ENCODE measurements at regions not wholly inside any gene's neighbourhood (a gene's known extent, or its start where the extent isn't known, plus 50 kb on each side); places are given as distances from the start of the nearest gene placed in this dataset.

DNA sequence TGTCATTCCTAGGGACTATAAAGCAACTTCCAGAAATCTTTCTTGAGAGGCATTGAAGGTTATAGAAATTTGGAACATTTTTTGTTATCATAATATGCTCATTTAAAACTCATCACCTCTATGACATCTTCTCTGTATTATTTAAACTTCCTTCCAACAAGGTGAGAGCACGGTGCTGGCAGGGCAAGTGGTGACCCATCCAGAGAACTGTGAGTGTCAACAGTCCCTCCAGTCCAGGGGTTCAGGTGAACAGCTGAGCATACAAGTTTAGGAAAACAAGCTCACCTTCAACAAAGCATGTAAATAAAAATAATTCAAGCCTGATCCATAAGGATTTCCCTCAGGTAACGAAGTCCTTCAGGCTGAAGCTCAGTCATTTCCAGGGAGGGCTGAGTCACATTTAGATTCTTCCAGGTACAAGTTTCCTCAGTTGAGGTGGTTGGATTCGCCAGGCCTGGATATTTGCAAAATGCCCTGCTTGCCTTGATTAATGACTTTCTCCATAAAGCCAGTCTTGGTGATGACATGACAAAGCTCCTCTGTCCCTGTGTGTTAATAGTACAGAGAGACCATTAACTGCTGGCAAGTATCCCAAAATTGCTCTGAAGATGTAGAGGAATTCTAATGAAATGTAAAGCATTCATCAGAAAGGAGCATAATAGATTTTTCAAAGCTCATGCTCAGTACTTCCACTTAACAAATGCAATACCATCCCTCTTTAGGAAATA, 263.6 kb upstream of the GADL1 start:
- WGBS (ENCODE audit: insufficient coverage): 80% methylated on average over 1 of the region's 3 CpGs
- H3K4me1 ChIP-seq (ENCODE audit: control insufficient read depth, insufficient read depth, low read length): no peaks in the 10 kb centered on the region

DNA sequence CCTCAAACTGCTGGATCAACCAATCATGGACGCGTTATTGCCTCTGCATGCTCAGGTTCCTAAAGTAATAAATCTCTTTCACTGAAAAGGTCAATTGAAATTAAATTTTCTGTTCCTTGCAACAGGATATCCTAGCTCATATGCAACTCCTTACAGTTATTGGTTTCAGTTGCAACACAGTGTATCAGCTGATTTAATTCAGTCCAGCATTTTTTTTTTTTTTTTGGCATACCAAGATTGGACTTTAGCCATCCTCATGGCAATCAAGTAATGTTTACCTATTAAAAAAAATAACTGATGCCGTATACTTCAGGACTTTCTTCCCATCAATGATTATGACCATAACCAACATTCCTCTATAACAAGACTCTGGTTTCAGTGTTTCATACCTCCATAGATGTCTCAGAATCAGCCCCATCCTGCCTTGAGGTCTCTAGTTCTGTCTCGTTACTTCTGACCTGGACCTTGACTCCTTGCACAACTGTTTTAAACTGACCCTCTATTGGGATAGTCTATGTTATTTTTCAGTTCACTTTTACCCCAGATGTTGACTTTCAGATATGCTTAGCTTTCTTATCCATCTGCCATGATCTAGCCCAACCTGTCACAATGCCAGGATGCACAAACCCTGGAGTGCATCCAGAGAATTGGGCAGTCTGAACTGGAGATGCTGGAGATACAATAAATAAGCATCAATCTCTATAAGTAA, 265.0 kb upstream of the GADL1 start:
- no peaks in the 10 kb centered on the region for H3K27me3 ChIP-seq (ENCODE audit: control insufficient read depth, insufficient read depth, low read length)
- H3K4me1 ChIP-seq (ENCODE audit: control insufficient read depth, insufficient read depth, low read length): no peaks in the 10 kb centered on the region
- H3K9me3 ChIP-seq (replicated peaks; ENCODE audit: control insufficient read depth, low read depth, low read length): no peaks in the 10 kb centered on the region
- no peak overlapping the region for H3K4me3 ChIP-seq (ENCODE audit: low read length)
- no peak overlapping the region for H3K27ac ChIP-seq (ENCODE audit: low read length)
- no peaks in the 10 kb centered on the region for H3K36me3 ChIP-seq (ENCODE audit: control insufficient read depth, insufficient read depth, low read length)
- no peak for DNase-seq
- WGBS (ENCODE audit: insufficient coverage): 90% methylated on average over 1 of the region's 4 CpGs

More for the DNA sequence above, 263.6 kb upstream of the GADL1 start:
- H3K9me3 ChIP-seq (replicated peaks; ENCODE audit: control insufficient read depth, low read depth, low read length): no peaks in the 10 kb centered on the region
- no peak overlapping the region for H3K4me3 ChIP-seq (ENCODE audit: low read length)
- no peak overlapping the region for H3K27ac ChIP-seq (ENCODE audit: low read length)
- no peaks in the 10 kb centered on the region for H3K36me3 ChIP-seq (ENCODE audit: control insufficient read depth, insufficient read depth, low read length)
- H3K27me3 ChIP-seq (ENCODE audit: control insufficient read depth, insufficient read depth, low read length): no peaks in the 10 kb centered on the region
- DNase-seq: peak; percentile 24

GRCh38 chr3:31161889-31162288, 267.4 kb upstream of the GADL1 start:
- no peak for DNase-seq
- Histone ChIP-seq H3K27me3 (ENCODE audit: control insufficient read depth, insufficient read depth, low read length) (no peaks in the 10 kb centered on the region), H3K4me3 (ENCODE audit: low read length) (no peak overlapping the region), H3K4me1 (ENCODE audit: control insufficient read depth, insufficient read depth, low read length) (peaks cover 2% of the 10 kb centered on the region), H3K9me3 (replicated peaks; ENCODE audit: control insufficient read depth, low read depth, low read length) (no peaks in the 10 kb centered on the region), H3K36me3 (ENCODE audit: control insufficient read depth, insufficient read depth, low read length) (no peaks in the 10 kb centered on the region), H3K27ac (ENCODE audit: low read length) (no peak overlapping the region)

GRCh38 chr3:31164381-31164780, 269.9 kb upstream of the GADL1 start:
- H3K36me3 ChIP-seq (ENCODE audit: control insufficient read depth, insufficient read depth, low read length): no peaks in the 10 kb centered on the region
- H3K9me3 ChIP-seq (replicated peaks; ENCODE audit: control insufficient read depth, low read depth, low read length): no peaks in the 10 kb centered on the region
- peaks cover 2% of the 10 kb centered on the region for H3K4me1 ChIP-seq (ENCODE audit: control insufficient read depth, insufficient read depth, low read length)
- WGBS (ENCODE audit: insufficient coverage): 60% methylated on average over 1 of the region's 2 CpGs
- no peaks in the 10 kb centered on the region for H3K27me3 ChIP-seq (ENCODE audit: control insufficient read depth, insufficient read depth, low read length)
- H3K27ac ChIP-seq (ENCODE audit: low read length): no peak overlapping the region
- DNase-seq: no peak
- H3K4me3 ChIP-seq (ENCODE audit: low read length): no peak overlapping the region

- Histone ChIP-seq H3K36me3 (ENCODE audit: control insufficient read depth, insufficient read depth, low read length) (no peaks in the 10 kb centered on the region), H3K27me3 (ENCODE audit: control insufficient read depth, insufficient read depth, low read length) (no peaks in the 10 kb centered on the region), H3K27ac (ENCODE audit: low read length) (no peak overlapping the region), H3K4me3 (ENCODE audit: low read length) (no peak overlapping the region), H3K4me1 (ENCODE audit: control insufficient read depth, insufficient read depth, low read length) (peaks cover 2% of the 10 kb centered on the region), H3K9me3 (replicated peaks; ENCODE audit: control insufficient read depth, low read depth, low read length) (no peaks in the 10 kb centered on the region)
- no peak for DNase-seq
- 27% methylated on average over 3 of the region's 8 CpGs for WGBS (ENCODE audit: insufficient coverage)
Observed at GRCh38 chr3:31165399-31165860, 271.0 kb upstream of the GADL1 start.

- H3K27me3 ChIP-seq (ENCODE audit: control insufficient read depth, insufficient read depth, low read length): no peaks in the 10 kb centered on the region
- H3K36me3 ChIP-seq (ENCODE audit: control insufficient read depth, insufficient read depth, low read length): no peaks in the 10 kb centered on the region
- WGBS (ENCODE audit: insufficient coverage): no CpG with 5 or more reads among the region's 4 CpGs
- H3K4me1 ChIP-seq (ENCODE audit: control insufficient read depth, insufficient read depth, low read length): peaks cover 4% of the 10 kb centered on the region
- no peaks in the 10 kb centered on the region for H3K9me3 ChIP-seq (replicated peaks; ENCODE audit: control insufficient read depth, low read depth, low read length)
- peak; percentile 68 for DNase-seq
- no peak overlapping the region for H3K27ac ChIP-seq (ENCODE audit: low read length)
- no peak overlapping the region for H3K4me3 ChIP-seq (ENCODE audit: low read length)
Observed at GRCh38 chr3:31166249-31166885, 271.9 kb upstream of the GADL1 start.

DNA sequence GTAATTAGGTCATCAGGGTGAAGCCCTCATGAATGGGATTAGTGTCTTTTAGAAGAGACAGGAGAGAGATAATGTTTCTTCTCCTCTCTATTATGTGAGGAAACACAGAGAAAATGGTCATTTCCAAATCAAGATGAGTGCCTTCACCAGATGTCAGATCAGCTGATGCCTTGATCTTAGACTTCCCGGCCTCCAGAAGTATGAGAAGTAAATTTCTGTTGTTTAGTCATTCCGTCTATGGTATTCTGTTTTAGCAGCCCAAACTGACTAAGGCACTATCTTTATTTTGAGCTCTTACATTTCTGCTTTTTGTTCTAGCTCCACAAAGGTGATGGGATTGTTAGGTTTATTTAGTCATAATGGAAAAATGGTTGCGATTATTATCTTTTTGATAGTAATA, 273.2 kb upstream of the GADL1 start:
- Histone ChIP-seq H3K27ac (ENCODE audit: low read length) (no peak overlapping the region), H3K27me3 (ENCODE audit: control insufficient read depth, insufficient read depth, low read length) (no peaks in the 10 kb centered on the region), H3K4me1 (ENCODE audit: control insufficient read depth, insufficient read depth, low read length) (peaks cover 10% of the 10 kb centered on the region), H3K4me3 (ENCODE audit: low read length) (no peak overlapping the region), H3K9me3 (replicated peaks; ENCODE audit: control insufficient read depth, low read depth, low read length) (no peaks in the 10 kb centered on the region), H3K36me3 (ENCODE audit: control insufficient read depth, insufficient read depth, low read length) (no peaks in the 10 kb centered on the region)
- WGBS (ENCODE audit: insufficient coverage): no CpG with 5 or more reads among the region's 3 CpGs
- no peak for DNase-seq

DNA sequence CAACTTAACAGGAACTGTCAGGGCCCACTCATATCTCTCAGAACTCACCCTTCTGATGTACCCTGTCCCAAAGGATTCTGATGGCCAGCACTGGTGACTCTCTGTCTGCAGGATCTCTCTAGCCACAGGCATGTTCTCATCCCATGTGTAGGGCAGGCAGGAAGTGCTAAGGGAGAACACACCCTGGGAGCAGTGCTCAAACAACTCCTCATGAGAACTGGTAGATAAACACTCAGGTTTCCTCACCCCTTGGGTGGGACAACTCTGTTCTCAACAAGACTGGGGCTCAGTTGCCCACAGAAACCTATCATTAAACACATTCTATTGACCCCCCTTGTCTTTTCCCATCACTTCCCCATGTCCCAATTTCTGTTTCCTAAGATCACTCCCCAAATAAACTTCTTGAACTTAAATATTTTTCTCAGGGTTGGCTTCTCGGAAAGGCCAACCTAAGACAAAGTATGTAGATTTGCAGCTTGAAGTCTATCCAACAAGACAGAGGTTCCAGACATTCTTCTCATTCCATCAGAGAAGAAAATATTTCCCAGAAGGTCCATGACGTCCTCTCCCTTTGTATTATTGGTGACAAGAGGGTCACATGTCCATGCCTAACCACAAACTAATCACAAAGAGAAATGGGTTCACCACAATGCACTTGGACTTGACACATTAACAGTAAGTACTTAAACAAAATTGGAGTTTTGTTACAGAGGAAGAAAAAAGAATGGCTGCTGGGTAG, 276.6 kb upstream of the GADL1 start:
- H3K27me3 ChIP-seq (ENCODE audit: control insufficient read depth, insufficient read depth, low read length): no peaks in the 10 kb centered on the region
- no peaks in the 10 kb centered on the region for H3K36me3 ChIP-seq (ENCODE audit: control insufficient read depth, insufficient read depth, low read length)
- WGBS (ENCODE audit: insufficient coverage): no CpG with 5 or more reads among the region's 2 CpGs
- DNase-seq: no peak
- H3K9me3 ChIP-seq (replicated peaks; ENCODE audit: control insufficient read depth, low read depth, low read length): no peaks in the 10 kb centered on the region
- H3K27ac ChIP-seq (ENCODE audit: low read length): no peak overlapping the region
- H3K4me1 ChIP-seq (ENCODE audit: control insufficient read depth, insufficient read depth, low read length): peaks cover 8% of the 10 kb centered on the region
- H3K4me3 ChIP-seq (ENCODE audit: low read length): no peak overlapping the region

DNA sequence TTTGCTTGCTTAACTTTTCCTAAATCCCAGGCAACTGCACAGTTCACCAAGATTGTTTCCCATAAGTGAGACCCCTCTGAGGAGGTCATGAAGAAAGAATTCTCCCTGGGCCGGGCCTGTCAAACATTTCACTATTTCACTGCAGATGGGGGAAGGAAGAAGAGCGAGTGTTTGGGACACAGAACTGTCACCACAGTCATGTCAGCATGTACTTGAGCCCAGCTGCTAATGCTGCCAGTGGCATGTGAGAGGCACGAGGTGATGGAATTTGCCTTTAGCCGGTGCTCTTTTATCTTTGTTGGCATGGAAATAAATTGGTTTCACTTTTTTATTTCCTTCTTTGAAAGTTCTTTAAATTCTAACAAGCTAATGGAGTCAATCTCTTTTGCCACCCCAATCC, 277.9 kb upstream of the GADL1 start:
- 71% methylated on average over 1 of the region's 4 CpGs for WGBS (ENCODE audit: insufficient coverage)
- peaks cover 8% of the 10 kb centered on the region for H3K4me1 ChIP-seq (ENCODE audit: control insufficient read depth, insufficient read depth, low read length)

More for the DNA sequence above, 277.9 kb upstream of the GADL1 start:
- no peaks in the 10 kb centered on the region for H3K36me3 ChIP-seq (ENCODE audit: control insufficient read depth, insufficient read depth, low read length)
- H3K27ac ChIP-seq (ENCODE audit: low read length): peak overlapping the region; percentile 16
- no peak overlapping the region for H3K4me3 ChIP-seq (ENCODE audit: low read length)
- no peaks in the 10 kb centered on the region for H3K27me3 ChIP-seq (ENCODE audit: control insufficient read depth, insufficient read depth, low read length)
- H3K9me3 ChIP-seq (replicated peaks; ENCODE audit: control insufficient read depth, low read depth, low read length): no peaks in the 10 kb centered on the region
- DNase-seq: no peak

All from muscle of leg (tissue), 3 donors.